AG09319 (cell line): ENCODE measurements at regions not wholly inside any gene's neighbourhood (a gene's known extent, or its start where the extent isn't known, plus 50 kb on each side); places are given as distances from the start of the nearest gene placed in this dataset.
"Not testable (repeated sequence)": the region's sequence is repeated elsewhere in the genome, so short reads cannot be mapped to it uniquely, and the experiment has no call there.

Source experiments
- DNase-seq: peaks from one replicate; pipeline ENCODE4 v3.0.0-alpha.2; 2010; ENCODE audit warnings: low read depth; ENCODE audit errors: extremely low read depth
- CTCF ChIP-seq: IDR thresholded peaks from 2 replicates; pipeline ENCODE4 v1.5.1; 2011; ENCODE audit warnings: low read depth, mild to moderate bottlenecking, inconsistent platforms, low read length, moderate library complexity

GRCh38 chr12:119931402-119931801 lies 54.3 kb upstream of the CIT start:
- no peak for TF ChIP-seq CTCF
- DNase-seq, result no peak

GRCh38 chr12:119932921-119933320 lies 55.8 kb upstream of the CIT start:
- TF ChIP-seq CTCF, result no peak
- no peak for DNase-seq

DNA sequence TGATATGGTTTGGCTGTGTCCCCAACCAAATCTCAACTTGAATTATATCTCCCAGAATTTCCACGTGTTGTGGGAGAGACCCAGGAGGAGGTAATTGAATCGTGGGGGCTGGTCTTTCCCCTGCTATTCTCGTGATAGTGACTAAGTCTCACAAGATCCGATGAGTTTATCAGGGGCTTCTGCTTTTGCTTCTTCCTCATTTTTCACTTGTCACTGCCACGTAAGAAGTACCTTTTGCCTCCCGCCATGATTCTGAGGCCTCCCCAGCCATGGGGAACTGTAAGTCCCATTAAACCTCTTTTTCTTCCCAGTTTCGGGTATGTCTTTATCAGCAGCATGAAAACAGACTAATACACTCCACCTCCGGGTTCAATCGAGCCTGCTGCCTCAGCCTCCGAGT lies 54.3 kb upstream of the BICDL1 start:
- not testable (repeated sequence) for DNase-seq

- TF ChIP-seq CTCF, result no peak
Measured at GRCh38 chr12:119936705-119937311, 52.2 kb upstream of the BICDL1 start.

DNA sequence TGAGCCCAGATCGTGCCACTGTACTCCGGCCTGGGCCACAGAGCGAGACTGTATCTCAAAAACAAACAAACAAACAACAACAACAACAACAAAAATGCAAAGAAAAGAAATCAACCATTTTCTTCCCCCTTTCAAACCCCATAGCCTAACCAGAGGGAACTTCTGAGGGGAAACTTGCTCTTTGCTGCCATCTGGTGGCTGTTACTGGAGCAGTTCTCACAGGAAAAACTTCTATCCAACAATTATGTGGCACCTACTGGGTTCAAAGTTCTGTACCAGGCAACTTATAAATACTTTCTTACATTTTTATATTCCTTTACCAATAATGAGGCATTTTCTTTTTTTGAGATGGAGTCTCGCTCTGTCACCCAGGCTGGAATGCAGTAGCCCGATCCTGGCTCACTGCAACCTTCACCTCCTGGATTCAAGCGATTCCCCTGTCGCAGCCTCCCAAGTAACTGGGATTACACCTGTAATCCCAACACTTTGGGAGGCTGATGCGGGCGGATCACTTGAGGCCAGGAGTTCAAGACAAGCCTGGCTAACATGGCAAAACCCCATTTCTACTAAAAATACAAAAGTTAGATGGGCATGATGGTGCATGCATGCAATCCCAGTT lies 50.9 kb upstream of the BICDL1 start:
- TF ChIP-seq CTCF, result peak; percentile 88
- peak; percentile 12 for DNase-seq

More at GRCh38 chr12:119936705-119937311, 52.2 kb upstream of the BICDL1 start:
- no peak for DNase-seq
